Epidermal melanocyte (primary cell): ENCODE measurements at regions not wholly inside any gene's neighbourhood (a gene's known extent, or its start where the extent isn't known, plus 50 kb on each side); places are given as distances from the start of the nearest gene placed in this dataset.
"Not testable (repeated sequence)": the region's sequence is repeated elsewhere in the genome, so short reads cannot be mapped to it uniquely, and the experiment has no call there.

Experiments
- DNase-seq: peaks from one replicate; pipeline ENCODE4 v3.0.0; 2011; ENCODE audit warnings: low spot score; ENCODE audit not compliant: insufficient read length

DNA sequence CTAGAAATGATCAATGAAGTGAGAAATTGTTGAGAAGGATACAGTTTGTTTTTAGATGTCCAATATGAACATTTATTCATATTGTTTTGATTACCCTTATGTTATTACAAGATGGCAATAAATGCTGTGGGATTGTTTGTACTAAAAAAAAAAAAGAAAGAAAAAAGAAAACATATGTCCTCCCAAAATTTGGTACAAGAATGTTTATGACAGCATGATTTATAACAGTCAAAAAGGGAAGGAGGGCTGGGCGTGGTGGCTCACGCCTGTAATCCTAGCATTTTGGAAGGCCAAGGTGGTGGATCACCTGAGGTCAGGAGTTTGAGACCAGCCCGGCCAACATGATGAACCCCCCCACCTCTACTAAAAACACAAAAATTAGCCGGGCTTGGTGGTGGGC lies 78.5 kb upstream of the ID2 start:
- DNase-seq: not testable (repeated sequence)

DNA sequence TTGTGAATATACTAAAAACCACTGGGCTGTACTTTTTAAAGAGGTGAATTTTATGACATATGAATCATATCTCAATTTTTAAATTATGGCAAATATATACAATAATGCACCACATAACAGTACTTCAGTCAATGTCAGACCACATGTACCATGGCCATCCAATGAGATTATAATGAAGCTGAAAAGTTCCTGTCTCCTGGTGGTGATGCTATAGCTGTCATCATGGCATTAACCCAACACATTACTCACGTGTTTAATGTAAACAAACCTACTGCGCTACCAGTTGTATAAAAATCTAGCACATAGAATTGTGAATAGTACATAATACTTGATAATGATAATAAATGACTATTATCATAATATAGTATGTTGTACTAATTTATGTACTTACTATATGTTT lies 77.6 kb upstream of the ID2 start:
- no peak for DNase-seq

DNA sequence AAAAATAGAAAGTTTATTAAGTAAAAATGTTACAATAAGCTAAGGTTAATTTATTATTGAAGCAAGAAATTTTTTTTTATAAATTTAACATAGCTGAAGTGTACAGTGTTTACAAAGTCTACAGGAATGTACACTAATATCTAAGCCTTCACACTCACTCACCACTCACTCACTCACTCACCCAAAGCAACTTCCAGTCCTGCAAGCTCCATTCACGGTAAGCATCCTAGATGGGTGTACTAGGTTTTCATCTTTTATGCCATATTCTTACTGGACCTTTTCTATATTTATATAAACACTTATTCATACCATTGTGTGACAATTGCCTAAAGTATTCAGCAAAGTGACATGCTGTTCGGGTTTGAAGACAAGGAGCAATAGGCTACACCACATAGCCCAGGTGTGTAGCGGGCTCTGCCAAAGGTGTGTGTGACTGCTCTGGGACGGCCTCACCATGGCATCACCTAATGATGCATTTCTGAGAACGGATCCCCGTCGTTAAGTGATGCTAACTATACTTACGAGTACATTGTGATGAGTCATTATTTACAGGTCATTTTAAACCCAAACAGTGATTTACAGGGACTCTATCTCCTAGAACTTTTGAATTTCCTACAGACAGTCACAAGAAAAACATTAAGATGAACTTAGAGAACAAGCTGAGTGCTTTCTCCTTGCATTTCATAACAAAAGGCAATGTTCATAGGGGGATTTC lies 76.3 kb upstream of the ID2 start:
- no peak for DNase-seq

DNA sequence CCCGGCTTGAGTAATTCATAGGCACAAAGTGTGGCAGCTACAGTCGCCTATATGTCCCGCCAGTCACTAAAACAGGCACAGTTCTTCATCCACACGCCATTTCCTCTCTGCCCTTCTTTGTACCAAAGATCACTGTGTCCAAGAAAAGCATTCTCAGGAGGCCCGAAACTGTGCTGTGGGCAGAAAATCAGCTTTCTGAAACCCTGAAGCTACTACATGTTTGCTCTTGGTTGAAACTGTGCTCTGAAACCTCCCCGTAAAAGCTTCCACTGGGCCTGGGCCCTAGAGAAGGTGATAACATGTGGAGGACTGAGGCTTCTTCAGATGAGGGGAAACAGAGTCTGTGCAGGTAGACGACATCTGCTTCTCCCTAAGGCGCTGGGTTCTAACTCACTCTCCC lies 75.6 kb upstream of the ID2 start:
- DNase-seq: no peak

DNA sequence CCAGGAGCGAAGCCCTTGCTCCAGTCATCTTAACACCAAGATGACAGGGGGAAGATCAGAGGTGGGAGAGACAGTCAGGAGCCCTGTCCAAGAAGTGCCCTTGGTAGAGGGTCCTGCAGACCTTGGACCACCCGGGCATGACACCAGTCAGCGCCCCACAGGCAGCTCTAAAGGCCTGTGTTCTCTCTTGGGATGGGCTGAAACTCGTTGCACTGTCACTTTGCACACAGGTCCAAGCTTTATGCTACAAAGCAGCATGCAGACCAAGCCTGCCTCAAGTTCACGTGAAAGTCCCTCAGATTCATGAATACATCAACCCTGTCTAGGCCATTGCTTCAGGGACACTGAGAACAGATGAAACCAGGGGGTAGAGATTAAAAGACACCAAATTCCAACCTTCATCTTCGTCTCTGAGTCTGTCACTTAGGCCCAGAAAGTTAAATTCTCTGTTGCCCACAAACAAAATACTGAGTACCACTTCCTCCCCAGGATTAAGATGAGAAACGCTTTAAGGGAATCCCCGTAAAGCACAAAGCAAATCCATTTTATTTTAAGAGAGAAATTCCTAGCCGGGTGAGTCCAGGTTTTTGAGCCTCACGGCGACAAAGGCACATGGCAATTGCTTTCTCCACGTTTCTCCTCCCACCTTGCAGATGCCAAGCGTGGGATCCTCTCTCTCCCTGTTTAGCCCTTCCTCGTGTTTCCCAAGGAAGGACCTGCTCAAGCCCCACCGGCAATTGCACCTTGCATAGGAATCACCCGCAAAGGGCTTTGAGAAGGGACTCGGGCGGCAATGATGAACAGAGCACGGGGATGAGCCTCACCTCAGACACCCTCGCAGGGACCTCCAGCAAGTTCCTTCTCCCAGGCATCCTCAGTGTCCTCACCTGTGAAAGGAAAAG lies 75.0 kb upstream of the ID2 start:
- no peak for DNase-seq

DNA sequence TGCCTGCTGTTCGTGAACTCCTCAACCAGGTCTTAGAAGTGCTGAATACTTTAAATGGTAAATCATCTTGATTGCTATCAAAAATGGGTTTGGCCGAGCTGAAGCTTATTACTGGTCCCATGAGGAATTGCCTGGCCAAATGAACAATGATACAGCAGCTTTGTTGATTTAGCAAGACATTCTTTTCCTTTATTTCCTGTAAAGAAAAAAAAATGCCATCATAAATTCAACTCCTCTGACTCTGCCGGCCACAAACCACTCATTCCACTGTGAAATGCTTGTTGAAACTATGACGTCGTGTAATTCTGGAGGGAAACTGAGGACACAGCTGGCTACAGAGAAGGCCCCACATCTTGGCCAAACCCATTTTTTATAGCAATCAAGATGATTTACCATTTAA lies 74.2 kb upstream of the ID2 start:
- DNase-seq: no peak

DNA sequence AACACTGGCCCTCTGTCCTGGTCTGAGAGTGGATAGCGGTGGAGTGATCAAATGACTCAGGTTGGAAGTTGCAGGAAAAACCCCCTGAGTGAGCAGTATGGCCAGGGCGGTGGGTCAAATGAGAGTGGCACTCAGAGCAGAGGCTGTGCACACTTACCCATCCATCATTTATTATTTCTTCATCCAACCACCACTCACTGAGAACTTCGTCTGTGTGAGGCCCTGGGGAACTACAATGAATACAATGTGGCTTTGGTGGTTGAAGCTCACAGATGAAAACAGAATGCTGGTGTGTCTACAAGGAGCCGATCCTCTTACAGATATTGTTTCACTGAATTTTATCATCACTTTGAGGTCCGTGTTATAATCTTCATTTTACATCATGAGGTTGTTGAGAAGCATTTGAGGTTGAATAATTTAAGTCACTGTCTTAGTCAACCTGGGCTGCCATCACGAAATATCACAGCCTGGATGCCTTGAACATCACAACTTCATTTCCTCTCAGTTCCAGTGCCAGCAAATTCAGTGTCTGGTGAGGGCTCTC lies 73.4 kb upstream of the ID2 start:
- no peak for DNase-seq

DNA sequence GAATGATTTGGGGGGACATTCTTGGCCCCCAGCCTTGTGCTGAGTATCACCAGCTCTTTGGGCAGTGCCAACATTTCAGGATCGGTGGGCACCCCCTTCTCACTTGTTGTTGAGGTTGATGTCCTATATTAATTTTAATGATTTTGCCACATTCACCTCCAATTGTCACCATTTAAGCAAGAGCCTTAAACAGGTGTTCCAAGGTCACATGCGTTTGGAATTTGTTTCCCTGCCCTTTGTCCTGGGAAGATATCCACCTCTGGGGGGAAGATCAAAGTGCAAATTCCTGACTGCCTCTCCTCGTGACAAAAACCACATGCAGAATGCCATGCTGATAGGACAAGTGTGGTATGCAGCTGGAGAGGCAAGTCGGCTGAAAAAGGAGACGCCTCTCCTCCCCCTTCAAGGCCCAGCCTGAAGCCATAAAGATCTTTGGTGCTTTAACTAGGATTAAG lies 72.5 kb upstream of the ID2 start:
- DNase-seq: no peak

DNA sequence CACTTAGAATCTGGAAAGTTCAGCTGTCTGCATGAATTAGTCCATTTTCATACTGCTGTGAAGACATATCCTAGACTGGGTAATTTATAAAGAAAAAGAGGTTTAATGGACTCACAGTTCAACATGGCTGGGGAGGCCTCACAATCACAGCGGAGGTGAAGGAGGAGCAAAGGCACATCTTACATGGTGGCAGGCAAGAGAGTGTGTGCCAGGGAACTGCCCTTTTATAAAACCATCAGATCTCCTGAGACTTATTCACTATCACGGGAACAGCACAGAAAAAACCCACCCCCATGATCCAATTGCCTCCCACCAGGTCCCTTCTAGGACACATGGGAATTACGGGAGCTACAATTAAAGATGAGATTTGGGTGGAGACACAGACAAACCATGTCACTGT lies 71.1 kb upstream of the ID2 start:
- DNase-seq: not testable (repeated sequence)

DNA sequence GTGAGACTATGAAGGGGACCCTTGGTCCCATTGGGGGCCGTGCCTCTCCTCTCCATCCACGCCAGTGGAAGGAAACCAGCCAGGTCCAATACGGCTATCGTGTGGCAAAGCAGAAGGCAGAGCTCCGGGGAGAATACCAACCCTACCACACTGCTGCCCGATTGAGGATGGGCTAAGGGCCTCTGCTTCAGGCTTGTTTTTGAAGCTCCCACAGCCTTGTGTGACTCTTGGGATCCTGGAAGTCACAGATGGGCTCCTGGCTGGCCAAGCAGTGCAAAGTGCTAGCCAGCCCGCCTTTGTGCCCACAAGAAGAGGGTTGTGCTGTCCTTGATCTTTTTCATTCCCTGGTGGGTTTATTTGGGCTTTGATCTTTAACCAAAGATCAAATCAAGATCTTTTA lies 70.6 kb upstream of the ID2 start:
- no peak for DNase-seq

DNA sequence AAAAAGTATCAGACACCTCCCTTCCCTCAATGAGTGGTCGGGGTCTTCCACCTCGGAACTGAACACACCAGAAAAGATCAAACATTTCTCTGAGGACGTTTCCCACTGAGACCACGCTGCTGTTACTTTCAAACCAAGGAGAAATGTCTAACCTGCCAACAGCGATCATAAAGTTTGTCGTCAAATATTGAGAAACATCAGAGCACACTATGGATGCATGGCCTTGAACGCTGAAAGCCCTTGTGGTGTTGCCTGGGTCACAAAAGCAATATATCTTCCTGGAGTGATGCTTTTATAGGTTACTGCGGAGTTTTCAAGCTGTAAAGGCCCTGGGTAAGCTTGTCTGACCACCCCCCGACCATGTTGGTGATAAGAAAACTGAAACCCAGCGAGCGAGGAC lies 70.2 kb upstream of the ID2 start:
- no peak for DNase-seq

DNA sequence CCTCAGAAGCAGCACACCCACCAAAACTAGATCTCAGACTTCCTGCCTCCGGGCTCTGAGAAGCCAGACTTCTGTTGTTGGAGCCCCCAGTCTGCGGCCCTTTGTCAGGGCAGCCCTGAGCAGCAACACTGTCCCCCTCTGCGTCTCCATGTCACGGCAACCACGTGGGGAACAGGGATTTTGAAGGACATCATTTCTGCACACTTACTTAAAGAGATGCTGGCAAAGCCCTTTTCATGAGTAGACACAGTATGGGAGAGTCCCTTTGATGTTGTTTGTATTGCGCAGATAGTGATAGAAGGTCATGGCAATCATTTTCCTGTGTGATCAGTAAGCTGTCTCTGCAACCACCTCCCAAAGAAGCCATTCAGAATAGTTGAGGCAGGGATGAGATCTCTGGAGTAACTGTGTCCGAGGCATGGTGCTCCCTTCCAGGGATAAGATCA lies 69.1 kb upstream of the ID2 start:
- DNase-seq: no peak

DNA sequence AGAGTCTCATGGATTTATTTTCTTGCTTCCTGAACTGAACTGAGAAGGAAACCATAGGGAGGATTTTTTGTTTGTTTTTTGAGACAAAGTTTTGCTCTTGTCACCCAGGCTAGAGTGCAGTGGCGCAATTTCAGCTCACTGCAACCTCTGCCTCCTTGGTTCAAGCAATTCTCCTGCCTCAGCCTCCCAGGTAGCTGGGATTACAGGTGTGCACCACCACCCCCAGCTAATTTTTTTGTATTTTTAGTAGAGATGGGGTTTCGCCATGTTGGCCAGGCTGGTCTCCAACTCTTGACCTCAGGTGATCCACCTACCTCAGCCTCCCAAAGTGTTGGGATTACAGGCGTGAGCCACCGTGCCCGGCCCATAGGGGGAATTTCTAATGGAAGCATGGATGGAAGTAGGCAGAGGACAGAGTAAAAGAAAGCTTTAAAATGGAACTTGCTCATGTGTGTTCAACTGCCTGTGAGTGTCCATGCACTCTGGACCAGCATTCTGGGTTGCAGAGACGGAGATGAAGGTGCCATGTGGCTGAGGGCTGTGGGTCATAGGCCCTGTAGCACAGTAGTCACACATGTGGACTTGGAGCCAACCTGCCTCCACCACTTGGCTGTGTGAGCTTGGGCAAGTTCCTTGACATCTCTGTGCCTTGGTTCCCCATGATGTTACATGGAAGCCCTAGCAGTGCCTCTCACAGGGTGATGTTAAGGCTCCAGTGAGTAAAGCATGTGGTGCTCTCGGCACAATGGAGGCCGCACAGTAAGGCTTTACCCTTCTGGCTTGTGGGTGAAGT lies 68.5 kb upstream of the ID2 start:
- not testable (repeated sequence) for DNase-seq

DNA sequence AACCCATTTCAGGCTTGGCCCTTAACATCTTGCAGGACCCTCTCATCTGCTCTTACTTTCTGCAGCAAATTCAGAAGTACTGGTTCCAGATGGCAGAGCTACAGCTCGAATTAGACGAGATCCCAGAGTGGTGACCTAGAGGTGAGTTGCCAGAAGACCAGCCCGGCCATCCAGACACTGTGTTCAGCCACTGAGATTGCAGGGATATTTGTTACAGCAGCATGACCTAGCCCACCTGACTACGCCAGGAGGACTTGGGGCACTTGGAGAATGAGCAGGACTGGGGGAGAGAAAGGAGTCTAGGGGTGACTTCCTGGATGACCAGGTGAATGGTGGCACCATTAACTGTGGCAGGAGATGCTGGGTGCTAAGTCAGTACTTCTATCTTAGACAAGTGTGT lies 67.2 kb upstream of the ID2 start:
- no peak for DNase-seq

DNA sequence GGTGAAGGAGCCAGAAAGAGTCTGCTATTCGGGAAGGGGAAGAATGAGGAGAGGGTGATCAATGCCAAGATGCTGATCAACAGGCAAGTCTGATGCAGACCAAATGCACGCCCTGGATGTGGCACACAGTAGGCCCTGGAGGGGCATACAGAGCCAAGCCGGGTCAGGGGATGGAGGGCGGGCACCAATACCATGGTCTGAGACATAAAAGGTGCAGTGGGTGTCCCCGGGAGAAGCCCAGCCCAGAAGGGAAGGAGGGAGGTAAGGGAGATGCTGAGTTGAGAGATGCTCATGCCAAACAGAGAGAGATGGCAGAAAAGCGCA lies 66.6 kb upstream of the ID2 start:
- no peak for DNase-seq

DNA sequence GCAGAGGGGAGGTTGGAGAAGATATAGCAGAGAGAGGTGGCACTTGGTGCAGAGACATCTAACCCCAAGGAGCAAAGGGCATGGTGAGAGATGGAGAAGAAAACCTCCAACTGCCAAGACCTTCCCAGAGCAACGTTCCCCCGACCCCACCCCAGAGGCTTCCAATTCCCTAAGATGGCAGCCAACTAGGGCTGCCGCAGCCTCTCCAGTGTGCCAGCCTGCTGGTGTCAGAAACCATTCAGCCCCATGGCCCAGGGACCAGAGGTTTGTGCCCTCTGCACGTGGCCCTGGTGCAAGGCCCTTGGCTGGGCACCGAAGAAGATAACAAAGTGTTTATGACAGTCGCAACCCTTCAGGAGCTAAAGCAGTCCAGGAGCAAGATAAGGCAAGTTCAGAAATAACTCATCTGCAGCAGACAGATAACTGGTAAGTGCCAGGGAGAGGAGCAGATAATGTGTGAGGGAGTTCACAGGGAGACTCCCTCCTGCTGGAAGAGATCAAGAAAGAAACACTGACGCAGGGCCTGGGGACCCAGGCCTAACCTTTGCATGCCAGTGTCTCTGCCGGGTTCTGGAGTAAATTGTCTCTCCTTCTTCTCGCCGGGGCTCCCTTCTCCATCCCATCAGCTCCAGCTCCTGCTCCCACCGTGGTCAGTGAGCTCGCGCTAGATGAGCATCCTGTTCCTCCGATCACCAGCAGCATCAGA lies 66.1 kb upstream of the ID2 start:
- DNase-seq: no peak

DNA sequence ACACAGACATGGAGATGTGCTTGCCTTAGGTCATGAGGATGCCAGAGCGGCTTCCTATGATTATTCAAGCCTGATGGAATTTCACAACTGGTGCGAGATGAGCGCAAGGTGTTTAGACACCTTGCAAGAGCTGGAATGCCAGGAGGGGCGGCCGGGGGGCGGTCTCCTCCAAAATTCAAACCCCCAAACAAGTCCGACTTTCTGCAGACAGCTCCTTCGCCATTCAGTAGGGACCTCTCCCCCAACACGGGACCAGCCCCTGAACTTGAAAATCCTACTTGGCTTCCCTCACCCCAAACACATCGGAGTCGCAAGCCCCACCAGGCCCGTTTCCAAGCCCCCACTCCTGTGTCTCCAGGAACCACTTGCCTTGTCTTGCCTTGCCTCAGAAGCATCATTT lies 64.8 kb upstream of the ID2 start:
- DNase-seq: no peak

DNA sequence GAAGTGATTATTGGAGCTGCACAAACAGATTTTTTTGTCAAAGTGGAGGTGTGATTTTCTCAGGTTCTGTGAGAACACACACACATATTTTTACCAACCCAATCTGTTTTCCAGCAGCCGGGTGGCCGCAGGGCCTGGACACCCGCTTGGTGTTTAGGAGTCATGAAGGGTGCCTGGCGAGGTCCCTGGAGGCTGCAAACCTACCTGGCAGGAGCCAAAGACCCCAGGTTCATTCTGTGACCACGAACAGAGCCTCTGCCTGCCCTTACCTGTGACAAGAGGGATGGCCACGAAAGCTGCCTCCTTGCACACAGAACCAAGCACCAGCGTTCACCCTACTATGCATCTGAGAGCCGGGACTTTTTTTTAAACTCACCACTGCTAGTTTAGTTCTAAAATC lies 64.3 kb upstream of the ID2 start:
- no peak for DNase-seq

DNA sequence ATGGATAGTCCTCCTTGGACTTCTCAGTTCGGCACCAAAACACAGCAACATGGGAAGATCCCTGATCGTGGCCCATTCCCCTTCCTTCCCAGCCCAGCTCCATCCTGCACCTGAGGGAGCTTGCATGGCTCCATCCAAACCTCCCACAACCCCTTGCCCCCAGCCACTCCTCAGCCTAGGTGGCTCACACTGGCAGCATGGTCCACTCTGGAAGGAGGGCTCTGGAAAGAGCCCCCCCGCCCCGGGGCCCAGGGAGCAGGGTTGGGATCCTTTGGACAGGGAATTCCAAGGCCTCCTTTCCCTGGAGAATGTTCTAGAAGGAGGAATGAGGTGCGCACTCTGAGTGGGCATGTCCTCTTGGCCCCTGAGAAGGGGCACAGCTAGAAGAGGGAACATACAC lies 62.8 kb upstream of the ID2 start:
- no peak for DNase-seq

DNA sequence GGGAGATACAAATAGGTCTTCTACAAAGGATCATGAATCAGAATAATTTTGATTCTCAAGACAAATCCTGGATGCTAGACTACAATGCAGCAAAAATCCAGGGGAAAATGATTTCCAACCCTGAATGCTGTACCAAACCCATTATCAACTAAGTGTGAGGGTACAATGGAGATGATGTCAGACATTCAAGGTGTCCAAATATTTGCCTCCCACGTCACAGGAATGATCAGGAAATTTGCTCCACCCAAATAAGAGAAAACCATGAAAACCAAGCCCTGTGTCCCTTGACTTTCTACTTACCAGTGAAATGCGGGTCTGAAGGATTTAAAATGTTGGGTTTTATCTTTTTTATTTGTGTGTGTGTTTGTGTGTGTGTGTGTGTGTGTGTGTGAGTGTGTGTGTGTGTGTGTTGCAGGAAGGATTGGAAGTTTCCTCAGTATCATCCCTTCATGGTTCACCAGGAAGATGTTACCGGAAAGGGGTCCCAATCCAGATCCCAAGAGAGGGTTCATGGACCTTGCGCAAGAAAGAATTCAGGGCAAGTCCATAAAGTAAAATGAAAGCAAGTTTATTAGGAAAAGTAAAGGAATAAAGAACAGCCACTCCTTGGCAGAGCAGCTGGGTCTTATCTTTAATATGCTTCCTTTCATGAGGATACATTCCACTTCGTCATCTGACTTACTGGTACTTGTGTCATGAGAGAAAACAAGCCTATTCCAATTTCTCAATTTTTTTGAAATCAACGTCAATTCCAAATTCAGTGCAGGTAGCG lies 61.1 kb upstream of the ID2 start:
- no peak for DNase-seq
